GM12891 (cell line): ENCODE measurements at regions not wholly inside any gene's neighbourhood (a gene's known extent, or its start where the extent isn't known, plus 50 kb on each side); places are given as distances from the start of the nearest gene placed in this dataset.

Source experiments
- PAX5 ChIP-seq: IDR thresholded peaks from 2 replicates; pipeline ENCODE4 v1.6.1; 2011; ENCODE audit warnings: low read length, moderate library complexity, mild to moderate bottlenecking; ENCODE audit not compliant: insufficient read depth, severe bottlenecking
- POLR2A ChIP-seq: IDR thresholded peaks from 2 replicates; pipeline ENCODE4 v1.6.1; 2011; ENCODE audit warnings: low read depth, low read length, control low read depth
- POLR2AphosphoS5 ChIP-seq: IDR thresholded peaks from 2 replicates; pipeline ENCODE4 v1.6.1; 2011; ENCODE audit warnings: low read depth, low read length, control low read depth
- SPI1 ChIP-seq: IDR thresholded peaks from 2 replicates; pipeline ENCODE4 v1.6.1; 2011; ENCODE audit warnings: low read depth, low read length, control low read depth
- TAF1 ChIP-seq: IDR thresholded peaks from 2 replicates; pipeline ENCODE4 v1.6.1; 2011; ENCODE audit warnings: low read depth, low read length, control low read depth

GRCh38 chr17:79404136-79404911, 206.5 kb downstream of the RBFOX3 start:
- TF ChIP-seq TAF1: no peak
- no peak for TF ChIP-seq POLR2AphosphoS5
- no peak for TF ChIP-seq PAX5
- TF ChIP-seq POLR2A: no peak
- no peak for TF ChIP-seq SPI1
